Fibroblast of villous mesenchyme (primary cell): ENCODE measurements at regions not wholly inside any gene's neighbourhood (a gene's known extent, or its start where the extent isn't known, plus 50 kb on each side); places are given as distances from the start of the nearest gene placed in this dataset.
"Not testable (repeated sequence)": the region's sequence is repeated elsewhere in the genome, so short reads cannot be mapped to it uniquely, and the experiment has no call there.

Experiments
- DNase-seq: peaks from one replicate; pipeline ENCODE4 v3.0.0-alpha.2; 2010; ENCODE audit warnings: low read depth
- H3K4me3 ChIP-seq: 2 replicates; pipeline ENCODE4 v1.5.1; 2011; ENCODE audit warnings: low read depth, mild to moderate bottlenecking, low read length
- TF ChIP-seq, protein P1 (sequence below): IDR thresholded peaks from 2 replicates; pipeline ENCODE4 v1.5.1; 2012; ENCODE audit warnings: low read depth, mild to moderate bottlenecking, low read length; ENCODE audit not compliant: insufficient read depth

DNA sequence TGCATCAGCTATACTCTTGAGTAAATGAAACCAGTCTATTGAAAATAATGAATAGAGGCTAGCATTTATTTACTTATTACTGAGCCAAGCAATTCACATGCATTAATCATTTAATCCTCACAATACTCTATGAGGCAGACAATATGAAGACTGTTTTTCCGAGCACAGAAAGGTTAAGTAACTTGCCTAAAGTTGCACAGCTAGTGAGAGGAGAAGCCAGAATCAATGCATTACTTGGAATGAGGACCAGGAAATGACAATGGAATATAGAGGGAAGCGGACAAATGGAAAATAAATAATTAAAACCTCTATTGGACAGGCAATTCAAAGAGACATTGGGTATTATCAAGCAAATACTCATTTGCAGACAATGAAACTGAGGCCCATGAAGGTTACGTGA, 207.6 kb upstream of the PRKCQ start:
- DNase-seq = no peak
- no peak overlapping the region for H3K4me3 ChIP-seq
- TF ChIP-seq, protein P1, sequence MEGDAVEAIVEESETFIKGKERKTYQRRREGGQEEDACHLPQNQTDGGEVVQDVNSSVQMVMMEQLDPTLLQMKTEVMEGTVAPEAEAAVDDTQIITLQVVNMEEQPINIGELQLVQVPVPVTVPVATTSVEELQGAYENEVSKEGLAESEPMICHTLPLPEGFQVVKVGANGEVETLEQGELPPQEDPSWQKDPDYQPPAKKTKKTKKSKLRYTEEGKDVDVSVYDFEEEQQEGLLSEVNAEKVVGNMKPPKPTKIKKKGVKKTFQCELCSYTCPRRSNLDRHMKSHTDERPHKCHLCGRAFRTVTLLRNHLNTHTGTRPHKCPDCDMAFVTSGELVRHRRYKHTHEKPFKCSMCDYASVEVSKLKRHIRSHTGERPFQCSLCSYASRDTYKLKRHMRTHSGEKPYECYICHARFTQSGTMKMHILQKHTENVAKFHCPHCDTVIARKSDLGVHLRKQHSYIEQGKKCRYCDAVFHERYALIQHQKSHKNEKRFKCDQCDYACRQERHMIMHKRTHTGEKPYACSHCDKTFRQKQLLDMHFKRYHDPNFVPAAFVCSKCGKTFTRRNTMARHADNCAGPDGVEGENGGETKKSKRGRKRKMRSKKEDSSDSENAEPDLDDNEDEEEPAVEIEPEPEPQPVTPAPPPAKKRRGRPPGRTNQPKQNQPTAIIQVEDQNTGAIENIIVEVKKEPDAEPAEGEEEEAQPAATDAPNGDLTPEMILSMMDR = no peak

DNA sequence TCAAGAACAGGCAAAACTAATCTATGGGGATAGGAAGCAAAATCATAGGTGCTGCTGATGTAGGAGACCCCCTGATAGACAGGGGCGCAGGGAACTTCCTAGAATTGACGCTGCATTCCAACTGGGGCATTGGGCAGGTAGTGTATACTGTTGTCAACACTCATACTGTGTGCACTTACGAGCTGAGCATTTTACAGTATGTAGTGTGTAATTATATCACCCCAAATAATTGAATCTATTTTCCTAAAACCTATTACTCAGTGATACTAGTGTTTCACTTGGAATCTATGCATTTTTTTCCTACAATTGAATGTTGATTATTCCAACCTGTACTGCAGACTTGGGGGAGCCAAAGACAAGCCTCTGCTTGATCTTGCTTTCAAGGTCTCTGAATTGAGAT, 207.0 kb upstream of the PRKCQ start:
- no peak for DNase-seq
- TF ChIP-seq, protein P1 = no peak
- H3K4me3 ChIP-seq = no peak overlapping the region

DNA sequence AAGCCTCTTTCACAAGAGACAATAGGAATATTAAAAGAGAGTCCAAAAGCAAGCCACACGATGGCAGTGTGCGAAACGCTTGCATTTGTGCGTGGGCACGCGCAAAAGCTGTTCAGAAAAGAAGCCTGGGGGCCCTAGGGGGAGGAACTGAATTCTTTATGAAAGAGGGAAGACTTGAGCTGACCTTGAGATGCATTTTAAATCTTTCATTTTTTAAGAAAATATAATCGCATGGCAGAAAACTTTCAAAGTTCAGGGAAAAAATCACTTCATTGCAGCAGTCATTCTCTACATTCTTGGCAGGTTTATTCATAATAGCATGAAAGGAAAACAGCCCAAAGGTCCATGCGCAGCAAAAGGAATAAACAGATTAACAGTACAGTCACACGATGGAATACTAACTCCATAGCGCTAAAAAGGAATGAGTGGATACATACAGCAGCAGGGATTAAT, 206.5 kb upstream of the PRKCQ start:
- TF ChIP-seq, protein P1 = peak; percentile 53
- peak; percentile 60 for DNase-seq
- peak overlapping the region; percentile 19 for H3K4me3 ChIP-seq

DNA sequence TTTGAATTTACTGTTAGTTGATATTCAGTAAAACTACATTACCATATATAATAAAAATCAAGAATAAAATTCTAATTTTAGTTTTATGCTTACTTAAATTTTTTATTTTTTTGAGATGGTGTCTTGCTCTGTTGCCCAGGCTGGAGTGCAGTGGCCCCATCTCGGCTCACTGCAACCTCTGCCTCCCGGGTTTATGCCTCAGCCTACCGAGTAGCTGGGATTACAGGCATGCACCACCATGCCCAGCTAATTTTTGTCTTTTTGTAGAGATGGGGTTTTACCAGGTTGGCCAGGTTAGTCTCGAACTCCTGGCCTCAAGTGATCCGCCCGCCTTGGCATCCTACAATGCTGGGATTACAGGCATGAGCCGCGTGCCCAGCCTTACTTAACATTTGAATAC, 204.4 kb upstream of the PRKCQ start:
- DNase-seq, H3K4me3 ChIP-seq: not testable (repeated sequence)

DNA sequence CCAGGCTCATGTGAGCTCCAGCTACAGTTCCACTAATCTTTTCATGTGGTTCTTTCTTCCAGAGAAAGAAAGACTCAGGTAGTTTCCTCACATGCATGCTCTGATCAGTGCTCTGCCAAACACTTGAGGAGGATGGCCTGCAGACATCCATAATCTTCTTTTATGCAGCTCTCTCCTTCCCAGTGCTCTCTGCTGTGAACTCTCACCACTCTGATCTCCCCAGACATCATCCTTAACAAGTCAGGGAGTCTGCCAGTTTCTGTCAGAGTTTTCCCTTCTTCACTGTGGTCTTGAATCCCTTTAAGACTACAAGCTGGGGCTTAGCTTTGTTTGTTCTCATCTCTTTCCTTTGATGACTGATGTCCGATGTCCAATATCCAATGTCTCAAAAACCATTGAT, 203.4 kb upstream of the PRKCQ start:
- DNase-seq = no peak
- no peak overlapping the region for H3K4me3 ChIP-seq
- TF ChIP-seq, protein P1 = no peak

DNA sequence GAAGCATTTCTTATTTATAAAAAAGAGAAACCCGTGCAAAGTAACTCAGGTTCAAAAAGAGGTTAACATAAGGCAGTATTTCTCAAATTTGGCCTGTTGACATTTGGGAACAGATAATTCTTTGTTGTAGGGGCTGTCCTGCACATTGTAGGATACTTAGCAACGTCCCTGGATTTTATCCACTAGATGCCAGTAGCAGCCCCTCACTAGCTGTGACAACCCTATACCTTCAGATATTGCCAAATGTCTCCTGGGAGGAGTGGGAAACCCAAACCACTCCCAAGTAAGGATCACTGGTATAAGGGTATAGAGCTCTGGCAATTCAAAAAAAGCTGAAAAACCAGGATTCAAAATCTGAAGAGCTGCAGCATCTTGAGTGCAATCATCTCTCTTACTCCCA, 202.3 kb upstream of the PRKCQ start:
- TF ChIP-seq, protein P1 = no peak
- no peak overlapping the region for H3K4me3 ChIP-seq
- no peak for DNase-seq

DNA sequence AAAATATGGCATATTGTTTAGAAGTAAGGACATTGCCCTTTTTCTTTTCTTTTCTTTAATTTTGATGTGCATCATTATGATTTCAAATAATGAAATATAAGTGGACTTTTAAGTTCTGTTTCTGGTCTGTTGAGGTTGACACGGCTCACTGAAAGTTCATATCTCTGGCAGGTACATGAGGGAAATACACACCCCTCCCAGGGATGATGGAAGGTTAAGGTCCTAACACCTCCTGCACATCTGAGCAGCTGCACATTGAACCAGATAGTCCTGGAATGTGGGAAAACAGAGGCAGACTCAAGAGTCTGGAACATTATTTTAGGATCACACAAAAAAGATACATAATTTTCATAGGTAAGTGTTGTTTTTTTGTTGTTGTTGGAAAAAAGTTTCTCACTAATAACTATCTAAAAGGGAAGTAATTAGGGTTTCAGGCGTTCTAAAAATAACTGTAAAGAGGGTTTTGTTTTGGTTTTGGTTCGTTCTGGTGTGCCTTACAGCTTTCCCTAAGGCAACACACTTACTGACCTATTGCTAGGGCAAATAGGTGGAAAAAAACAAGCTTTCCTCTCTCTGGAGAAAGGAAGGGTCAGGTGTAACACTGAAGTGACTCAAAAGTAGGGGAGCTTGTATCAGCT, 201.2 kb upstream of the PRKCQ start:
- H3K4me3 ChIP-seq = no peak overlapping the region
- peak; percentile 25 for DNase-seq
- TF ChIP-seq, protein P1 = no peak
